Erythroblast (primary cell): ENCODE measurements at regions not wholly inside any gene's neighbourhood (a gene's known extent, or its start where the extent isn't known, plus 50 kb on each side); places are given as distances from the start of the nearest gene placed in this dataset.

ENCODE experiments used
- GATA1 ChIP-seq: IDR thresholded peaks from 2 replicates; pipeline ENCODE4 v1.6.1; 2011; ENCODE audit warnings: low read depth, mild to moderate bottlenecking, control low read depth, low read length, moderate library complexity
- POLR2A ChIP-seq: IDR thresholded peaks from 2 replicates; pipeline ENCODE4 v1.6.1; 2011; ENCODE audit warnings: mild to moderate bottlenecking, low read length

- TF ChIP-seq GATA1: no peak
- no peak for TF ChIP-seq POLR2A
Measured at GRCh38 chr2:133843551-133843950, 275.3 kb upstream of the NCKAP5 start.
